Hematopoietic multipotent progenitor cell treated with erythropoietin and hydrocortisone succinate and interleukin-3 and kit ligand, for 6 days (in vitro differentiated cells): ENCODE measurements at regions not wholly inside any gene's neighbourhood (a gene's known extent, or its start where the extent isn't known, plus 50 kb on each side); places are given as distances from the start of the nearest gene placed in this dataset.
"Not testable (repeated sequence)": the region's sequence is repeated elsewhere in the genome, so short reads cannot be mapped to it uniquely, and the experiment has no call there.

Source experiments
- DNase-seq: peaks from one replicate; pipeline ENCODE4 v3.0.0-alpha.2; 2015

DNA sequence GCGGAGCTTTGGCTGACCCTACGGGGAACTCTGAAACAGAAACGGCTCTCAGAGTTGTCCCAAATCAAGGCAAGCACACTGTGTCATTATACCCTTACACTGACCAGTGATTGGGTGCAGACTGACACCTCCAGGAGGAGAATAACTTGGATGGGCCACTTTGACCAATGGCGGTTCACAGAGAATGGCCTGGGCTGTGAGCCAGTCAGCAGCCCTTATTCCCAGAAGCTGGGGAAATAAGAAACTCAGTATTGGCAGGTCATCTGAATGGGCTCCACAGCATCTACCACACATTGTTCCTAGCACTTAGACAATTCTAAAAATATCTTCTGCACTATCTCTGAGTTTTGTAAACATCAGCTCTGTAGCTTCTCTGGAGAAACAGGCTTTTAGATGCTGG, 265.2 kb downstream of the ADGRL2 start:
- DNase-seq = no peak

DNA sequence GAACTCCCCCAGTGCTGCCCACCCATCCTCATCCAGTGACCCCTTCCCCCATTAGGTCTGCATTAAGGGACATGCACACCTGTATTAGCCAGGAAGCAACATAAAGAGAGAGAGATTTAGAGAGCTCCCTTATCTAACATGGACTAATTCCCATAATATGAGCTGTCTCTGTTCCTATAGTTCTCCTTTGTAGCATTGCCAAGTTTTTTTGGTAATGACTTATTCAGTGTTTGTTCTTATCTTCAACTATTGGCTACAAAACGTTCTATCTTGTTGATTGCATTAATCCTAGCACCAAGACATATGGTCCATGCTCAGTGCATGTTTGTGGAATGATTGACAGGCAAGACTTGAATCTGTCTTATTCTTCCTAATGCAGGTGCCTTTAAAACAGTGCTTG, 264.0 kb downstream of the ADGRL2 start:
- no peak for DNase-seq

DNA sequence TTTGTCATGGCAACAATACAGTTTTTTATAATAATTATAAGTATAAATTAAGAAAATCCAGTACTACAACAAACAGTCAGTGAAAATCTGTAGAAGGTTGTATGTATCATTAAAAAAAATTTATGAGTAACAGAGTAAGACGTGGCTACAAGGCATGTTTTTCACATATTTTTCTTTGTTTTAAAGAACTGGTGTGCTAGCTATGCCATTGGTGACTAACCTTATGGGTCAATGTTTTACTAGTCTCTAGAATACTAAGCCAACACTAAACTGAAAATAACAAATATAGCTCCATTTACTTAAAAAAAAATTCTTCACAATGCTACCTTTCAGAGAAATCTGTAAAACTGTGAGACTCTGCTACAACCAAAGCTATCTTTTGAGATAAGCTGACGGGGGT, 261.5 kb downstream of the ADGRL2 start:
- DNase-seq = no peak

DNA sequence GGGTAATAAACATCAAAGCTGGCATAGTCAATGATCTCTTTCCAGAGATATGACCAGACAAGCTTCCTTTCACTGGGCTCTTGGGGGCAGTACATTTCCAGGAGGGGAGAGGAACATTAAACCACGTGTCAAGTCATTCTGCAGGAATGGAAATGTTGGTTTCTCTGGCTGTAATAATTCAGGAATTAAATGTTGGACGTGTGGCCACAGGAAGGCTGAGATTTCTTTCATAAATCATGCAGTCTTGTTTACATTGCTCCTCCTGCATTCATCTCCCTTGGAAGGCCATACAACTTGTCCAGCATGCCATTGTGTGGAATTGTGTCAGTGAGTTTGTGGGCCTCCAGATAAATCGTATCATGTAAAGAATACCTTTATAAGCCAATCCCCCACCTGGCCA, 259.2 kb downstream of the ADGRL2 start:
- no peak for DNase-seq

DNA sequence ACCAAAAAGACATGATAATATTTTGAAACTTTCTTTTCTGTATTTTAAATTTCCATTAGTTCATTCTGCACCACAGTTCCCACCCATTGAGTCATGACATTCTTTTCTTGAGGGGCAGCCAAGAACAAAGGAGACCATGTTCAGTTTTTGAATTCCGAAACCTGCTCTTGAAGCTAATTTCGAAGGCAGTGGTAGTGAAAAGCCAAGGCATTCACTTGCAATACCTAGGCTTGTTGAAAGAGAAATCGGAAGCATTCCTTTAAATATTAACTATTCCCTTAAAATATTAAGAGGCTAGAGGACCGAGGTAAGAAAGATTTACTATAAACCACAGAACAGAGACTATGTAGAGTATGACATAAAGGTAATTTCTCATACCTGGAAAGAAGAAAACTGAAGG, 256.3 kb downstream of the ADGRL2 start:
- no peak for DNase-seq

DNA sequence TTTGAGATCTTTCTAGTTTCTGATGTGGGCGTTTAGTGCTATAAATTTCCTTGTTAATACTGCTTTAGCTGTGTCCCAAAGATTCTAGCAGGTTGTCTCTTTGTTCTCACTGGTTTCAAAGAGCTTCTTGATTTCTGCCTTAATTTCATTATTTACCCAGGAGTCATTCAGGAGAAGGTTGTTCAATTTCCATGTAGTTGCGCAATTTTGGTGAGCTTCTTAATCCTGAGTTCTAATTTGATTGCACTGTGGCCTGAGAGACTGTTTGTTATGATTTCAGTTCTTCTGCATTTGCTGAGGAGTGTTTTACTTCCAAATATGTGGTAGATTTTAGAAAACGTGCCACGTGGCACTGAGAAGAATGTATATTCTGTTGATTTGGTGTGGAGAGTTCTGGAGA, 254.6 kb downstream of the ADGRL2 start:
- not testable (repeated sequence) for DNase-seq

DNA sequence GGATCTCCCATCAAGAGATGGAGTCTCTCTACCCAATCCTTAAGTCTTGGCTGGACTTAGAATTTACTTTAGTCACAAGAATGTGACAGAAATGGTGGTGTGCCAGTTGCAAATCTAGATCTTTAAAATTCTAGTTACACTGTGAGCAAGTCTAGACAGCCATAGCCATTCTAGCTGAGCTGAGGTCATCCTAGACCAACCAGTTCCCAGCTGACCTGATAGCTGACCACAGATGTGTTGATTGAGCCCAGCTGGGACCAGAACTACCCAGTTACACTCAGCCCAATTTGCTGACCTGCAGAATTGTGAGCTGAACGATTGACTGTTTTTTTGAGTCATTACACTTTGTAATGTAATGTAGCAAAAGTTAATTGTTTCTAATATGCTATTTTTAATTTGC, 251.8 kb downstream of the ADGRL2 start:
- no peak for DNase-seq

DNA sequence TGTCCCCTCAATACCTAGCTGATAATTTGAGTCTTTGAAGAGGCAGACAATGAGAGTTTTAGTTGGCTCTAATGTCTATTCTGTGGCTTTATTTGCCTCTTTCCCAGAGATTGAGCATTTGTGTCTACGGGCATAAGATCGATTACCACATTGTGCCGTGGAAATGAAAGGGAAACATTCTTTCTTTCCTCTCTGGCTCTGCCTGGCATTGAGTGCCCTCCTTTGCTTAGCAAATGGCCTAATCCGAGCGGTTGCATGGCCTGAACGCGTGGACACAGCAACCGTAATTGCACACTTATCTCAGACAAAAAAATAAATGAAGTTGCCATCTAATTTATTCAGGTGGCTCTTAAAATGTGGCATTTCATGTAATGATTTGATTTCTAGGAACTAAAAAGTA, 247.9 kb downstream of the ADGRL2 start:
- DNase-seq = no peak

DNA sequence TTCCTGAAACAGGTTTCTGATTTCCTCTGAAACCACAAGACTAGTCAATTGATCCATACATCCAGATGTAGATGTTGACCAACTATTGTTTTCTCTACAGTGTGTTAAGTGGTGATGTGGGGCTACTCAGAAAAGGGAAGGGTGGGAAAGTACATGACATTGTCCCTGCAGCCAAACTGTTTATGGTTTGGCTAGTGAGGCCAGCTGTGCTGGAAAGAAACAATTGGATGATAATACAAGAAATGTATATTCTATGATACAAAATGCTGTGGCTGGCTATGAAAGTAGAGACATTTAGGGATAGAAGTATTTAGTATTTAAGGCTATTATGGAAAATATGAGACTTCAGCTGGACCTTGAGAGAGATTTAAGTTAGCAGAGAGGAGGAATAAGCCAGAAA, 244.5 kb downstream of the ADGRL2 start:
- DNase-seq = no peak

DNA sequence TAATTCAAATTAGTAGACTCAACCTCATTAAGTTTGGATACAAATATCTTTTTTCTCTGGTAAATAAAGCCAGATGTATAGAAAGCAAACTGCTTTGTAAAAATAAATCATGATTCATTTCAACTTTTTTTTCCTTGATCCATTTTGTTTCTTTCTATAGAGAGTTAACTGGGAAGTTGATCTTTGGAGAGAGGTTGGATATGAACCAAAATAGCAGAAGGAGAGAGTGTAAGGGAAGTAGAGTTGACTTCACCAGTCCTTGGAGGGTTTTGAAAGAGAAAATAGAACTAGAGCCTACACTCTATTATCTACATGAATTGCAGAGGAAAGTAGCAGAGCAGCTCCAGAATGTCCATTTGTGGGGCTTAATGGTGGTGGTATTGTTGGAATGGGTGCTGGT, 243.8 kb downstream of the ADGRL2 start:
- no peak for DNase-seq

DNA sequence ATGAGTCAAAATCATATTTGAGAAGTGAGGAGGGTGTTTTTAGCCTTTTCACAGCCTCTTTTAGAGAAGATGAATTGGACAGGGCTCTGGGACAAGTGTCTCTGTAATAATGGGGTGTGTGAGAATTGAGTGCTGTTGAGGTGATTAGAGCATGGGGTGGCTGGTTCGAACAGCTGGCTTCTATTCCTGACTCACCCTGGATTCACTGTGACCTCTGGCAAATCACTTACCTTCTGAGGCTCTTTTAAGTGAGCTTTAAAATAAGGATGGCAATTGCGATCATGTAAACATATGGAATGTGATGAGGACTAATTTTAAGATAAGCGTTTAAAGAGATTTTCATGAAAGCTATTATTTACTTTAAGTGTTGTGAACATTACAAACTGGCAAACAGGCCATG, 243.4 kb downstream of the ADGRL2 start:
- DNase-seq = no peak

DNA sequence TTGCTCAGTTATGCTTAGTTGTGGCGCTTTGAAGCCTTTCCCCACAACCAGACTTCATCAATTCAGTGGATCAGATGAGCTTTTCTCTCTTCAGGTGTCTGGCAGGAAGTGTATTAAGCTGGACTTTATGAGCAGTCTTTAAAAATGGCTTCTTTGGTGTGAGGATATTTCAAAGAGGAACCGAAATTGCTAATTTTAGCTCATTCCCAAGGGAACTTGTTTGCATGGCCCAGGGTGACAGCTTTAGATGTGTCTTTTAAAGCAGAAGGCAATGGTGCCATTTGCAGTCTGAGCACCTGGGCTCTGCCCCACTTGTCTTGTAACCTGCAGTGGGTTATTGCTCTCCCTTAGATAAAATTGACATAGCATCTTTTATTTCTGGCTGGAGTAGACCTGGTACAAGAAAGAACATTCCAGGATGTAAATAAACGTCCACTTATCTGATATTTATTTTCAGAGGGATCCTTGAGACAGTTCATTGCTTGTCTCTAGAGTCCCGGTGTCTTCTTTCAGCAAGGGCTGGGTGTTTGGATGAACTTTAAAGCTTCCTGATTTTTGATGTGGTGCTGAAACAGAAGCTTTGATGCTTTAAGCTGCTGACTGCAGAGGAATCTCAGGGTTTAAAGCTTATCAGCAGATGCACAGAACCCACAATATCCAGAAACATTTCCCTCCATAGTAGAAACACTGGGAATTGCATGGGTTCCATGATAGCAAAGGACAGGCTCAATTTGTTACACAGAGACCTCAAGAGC, 241.7 kb downstream of the ADGRL2 start:
- no peak for DNase-seq
